HT1080 (cell line): ENCODE measurements at regions not wholly inside any gene's neighbourhood (a gene's known extent, or its start where the extent isn't known, plus 50 kb on each side); places are given as distances from the start of the nearest gene placed in this dataset.
"Not testable (repeated sequence)": the region's sequence is repeated elsewhere in the genome, so short reads cannot be mapped to it uniquely, and the experiment has no call there.

Experiments
- DNase-seq: peaks from one replicate; pipeline ENCODE4 v3.0.0-alpha.2; 2015; ENCODE audit warnings: low read depth

GRCh38 chr9:78383130-78383529, 86.2 kb downstream of the PSAT1 start:
- DNase-seq, result no peak

- DNase-seq, result no peak
Observed at GRCh38 chr9:78386348-78386747, 89.4 kb downstream of the PSAT1 start.

- no peak for DNase-seq
Observed at GRCh38 chr9:78386773-78387172, 89.8 kb downstream of the PSAT1 start.

DNA sequence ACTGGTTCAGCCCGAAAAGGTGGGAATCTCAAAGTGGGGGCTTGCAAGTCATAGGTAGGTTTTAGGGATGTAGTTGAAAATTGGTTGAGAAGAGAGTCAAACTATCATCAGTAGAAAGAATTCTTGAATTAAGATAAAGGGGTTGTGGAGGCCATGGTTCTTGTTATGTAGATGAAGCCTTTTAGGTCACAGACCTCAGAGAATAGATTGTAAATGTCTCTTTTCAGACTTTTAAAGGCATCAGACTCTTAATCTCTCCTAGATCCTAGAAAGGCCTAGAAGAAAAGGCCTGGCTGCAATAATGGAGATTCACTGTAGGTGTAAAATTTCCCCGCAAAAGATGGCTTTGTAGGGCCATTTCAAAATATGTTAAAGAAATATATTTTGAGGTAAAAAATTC, 96.4 kb downstream of the PSAT1 start:
- DNase-seq, result no peak

DNA sequence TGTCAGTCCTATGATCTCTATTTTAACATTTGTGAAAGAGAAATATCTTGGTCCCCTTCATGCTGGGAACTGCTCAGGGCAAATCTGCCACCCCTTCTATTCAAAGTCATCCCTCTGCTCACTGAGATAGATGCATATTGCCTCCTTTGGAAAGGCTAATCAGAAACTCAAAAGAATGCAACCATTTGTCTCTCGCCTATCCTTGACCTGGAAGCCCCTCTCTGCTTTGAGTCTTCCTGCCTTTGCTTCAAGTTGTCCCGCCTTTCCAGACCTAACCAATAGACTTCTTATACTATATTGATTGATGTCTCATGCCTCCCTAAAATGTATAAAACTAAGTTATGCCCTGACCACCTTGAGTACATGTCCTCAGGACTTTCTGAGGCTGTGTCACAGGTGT, 97.0 kb downstream of the PSAT1 start:
- no peak for DNase-seq

DNA sequence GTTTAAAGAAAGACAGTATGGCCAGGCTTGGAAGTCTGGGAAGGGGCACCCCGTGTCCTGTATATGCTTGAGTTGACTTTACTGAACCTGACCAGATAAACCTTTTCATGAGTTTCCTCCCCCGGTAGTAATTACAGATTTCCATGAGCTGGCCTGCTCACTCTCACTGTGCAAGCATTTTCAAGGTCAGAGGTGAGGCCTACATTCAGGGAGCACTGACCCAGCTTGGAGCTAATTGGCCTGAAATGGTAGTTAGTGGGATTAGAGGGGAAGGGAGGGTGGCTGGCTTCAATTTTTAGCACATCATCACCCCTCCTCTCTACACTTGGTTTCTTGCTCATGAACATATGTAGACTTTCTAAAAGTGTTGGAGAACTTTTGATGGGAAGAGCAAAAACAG, 99.2 kb downstream of the PSAT1 start:
- DNase-seq, result no peak

GRCh38 chr9:78397045-78397444, 100.1 kb downstream of the PSAT1 start:
- no peak for DNase-seq

GRCh38 chr9:78397454-78397853, 100.5 kb downstream of the PSAT1 start:
- no peak for DNase-seq

- no peak for DNase-seq
Observed at GRCh38 chr9:78399153-78399552, 102.2 kb downstream of the PSAT1 start.

DNA sequence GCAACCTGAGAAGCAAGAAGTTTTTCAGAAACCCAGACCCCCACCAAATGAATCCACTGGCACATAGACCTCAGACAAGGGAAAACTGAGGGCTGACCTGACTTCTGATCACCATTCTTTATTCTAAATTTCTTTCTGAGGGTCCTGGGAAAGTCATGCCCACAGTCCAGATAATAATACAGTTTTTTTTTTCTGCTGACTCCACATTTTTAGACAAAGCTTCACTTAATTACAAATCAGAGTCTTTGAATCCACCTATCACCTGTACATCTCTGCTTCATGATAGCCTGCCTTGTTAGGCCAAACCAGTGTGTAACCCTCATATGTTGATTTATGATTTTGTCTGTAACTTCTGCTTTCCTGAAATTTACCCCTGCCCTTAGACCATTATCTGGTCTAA, 103.6 kb downstream of the PSAT1 start:
- DNase-seq, result no peak

GRCh38 chr9:78405461-78405860, 108.5 kb downstream of the PSAT1 start:
- DNase-seq, result no peak

DNA sequence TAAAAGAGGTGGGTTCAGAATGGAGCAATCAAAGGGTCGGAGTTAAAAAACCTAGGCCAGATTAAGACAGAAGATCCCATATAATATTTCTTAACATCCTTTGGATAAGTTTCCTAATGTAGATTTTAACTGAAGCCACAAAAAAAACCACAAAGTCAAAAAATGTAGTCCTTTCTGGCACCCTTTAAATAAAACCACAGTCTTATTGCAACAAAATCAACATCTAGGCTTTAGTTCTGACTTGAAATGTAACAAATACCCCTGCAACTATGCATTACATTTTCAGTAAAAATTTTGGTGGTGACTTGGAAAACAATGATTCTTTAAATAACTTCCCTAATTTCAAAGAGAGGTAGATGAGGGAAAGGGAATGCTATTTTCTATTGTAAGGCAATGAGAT, 109.2 kb downstream of the PSAT1 start:
- DNase-seq, result no peak

DNA sequence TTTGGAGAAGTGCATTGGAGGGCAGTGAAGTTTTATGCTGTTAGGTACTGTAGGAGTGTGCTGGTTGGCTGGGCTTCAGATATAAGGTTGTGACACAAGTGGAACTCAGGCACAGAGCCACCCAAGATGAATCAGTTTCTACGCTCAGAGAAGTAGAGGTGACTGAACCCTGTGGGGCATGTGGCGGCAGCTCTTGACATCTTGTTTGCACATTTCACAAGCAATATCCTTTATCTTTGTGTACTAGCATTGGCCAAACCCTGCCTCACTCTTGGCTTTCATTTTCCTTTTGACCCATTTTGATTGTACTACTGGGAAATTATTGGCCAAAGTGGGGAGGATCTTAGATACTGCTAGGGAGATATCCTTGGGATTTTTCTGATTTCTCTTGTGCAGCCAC, 110.0 kb downstream of the PSAT1 start:
- DNase-seq, result no peak

GRCh38 chr9:78407636-78408312, 110.8 kb downstream of the PSAT1 start:
- DNase-seq, result no peak

DNA sequence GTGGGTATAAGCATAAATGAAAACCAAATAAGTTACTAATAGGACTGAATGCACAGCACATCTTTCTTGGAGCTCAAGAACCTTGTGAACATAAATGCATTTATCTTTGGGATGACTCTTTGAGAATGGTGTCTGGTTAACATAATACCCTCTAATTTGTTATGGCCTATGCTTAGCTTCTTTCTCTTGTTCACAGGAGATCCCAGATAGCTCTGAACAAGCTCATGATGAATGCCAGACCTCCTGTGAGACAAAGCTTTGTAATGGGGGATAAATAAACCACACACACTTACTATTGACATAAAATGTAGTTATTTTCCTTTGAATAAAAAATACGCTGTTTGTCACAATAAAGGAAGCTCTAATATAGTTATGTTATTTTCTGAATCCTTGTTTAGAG, 111.5 kb downstream of the PSAT1 start:
- no peak for DNase-seq

DNA sequence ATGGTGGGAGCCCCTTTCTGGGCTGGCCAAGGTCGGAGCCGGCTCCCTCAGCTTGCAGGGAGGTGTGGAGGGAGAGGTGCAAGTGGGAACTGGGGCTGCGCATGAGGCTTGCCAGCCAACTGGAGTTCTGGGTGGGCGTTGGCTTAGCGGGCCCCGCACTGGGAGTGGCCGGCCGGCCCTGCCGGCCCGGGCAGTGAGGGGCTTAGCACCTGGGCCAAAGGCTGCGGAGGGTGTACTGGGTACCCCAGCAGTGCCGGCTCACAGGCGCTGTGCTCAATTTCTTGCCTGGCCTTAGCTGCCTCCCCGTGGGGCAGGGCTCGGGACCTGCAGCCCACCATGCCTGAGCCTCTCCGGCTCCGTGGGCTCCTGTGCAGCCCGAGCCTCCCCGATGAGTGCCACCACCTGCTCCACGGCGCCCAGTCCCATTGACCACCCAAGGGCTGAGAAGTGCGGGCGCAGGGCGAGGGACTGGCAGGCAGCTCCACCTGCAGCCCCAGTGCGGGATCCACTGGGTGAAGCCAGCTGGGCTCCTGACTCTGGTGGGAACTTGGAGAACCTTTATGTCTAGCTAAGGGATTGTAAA, 113.1 kb downstream of the PSAT1 start:
- DNase-seq, result not testable (repeated sequence)

DNA sequence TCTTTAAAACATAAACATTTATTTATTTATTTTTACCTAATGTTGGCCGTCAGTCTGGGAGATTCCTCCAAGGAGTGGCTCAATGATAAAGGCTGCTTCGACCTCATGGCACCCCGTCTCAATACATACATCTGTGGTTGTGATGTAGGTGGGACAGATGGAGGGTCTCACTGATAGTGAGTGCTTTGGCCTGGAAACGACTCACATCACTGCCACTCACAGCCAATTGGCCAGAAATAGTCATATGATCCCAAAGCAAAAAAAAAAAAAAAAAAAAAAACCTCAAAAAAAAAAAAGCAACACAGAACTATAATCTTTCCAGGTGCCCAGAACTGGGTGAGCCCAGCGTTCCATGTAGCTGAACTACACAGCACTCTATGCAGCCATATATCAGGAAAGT, 125.4 kb downstream of the PSAT1 start:
- no peak for DNase-seq

- DNase-seq, result no peak
Observed at GRCh38 chr9:78424299-78424698, 127.4 kb downstream of the PSAT1 start.

GRCh38 chr9:78428640-78429039, 131.7 kb downstream of the PSAT1 start:
- DNase-seq, result no peak

DNA sequence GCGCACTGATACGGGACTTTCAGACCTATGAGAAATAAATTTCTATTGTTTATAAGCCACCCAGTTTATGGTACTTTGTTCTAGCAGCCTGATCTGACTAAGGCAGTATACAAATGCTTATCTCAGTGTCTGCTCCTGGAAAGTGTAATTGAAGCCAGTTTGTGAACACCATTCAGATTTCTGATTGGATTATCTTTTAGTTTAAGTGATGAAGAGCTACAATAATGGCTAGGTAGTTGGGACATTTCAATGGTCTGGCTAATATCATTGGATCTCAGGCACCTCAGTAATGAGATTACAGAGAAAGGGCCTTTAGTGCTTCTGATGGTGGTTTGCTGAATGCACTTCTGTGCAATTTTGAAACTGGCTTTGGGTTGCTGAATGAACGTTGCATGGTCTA, 133.5 kb downstream of the PSAT1 start:
- no peak for DNase-seq

DNA sequence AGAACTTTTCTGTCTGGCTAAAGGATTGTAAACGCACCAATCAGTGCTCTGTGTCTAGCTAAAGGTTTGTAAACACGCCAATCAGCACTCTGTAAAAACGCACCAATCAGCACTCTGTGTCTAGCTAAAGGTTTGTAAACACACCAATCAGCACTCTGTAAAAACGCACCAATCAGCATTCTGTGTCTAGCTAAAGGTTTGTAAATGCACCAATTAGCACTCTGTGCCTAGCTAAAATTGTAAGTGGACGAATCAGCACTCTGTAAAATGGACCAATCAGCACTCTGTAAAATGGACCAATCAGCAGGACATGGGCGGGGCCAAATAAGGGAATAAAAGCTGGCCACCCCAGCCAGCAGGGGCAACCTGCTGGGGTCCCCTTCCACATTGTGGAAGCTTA, 134.1 kb downstream of the PSAT1 start:
- DNase-seq, result not testable (repeated sequence)

DNA sequence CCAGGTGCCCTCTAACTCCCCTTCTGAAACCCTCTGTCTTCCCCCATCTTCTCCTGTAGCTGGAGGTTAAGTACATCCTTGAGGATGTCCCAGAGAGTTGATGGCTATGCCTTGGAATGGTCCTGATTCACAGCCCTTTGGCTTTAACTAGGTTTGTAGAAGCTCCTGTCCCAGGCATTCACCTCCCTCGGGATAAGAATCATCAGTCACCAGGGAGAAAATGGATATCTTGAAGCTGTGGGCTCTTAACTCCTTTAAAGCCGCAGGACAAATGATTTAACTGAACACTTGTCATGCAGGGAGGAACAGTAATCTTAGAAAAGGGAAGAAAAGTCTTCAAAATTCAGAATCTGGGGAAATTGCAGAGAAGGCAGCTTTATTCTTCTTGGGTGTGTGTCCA, 139.9 kb downstream of the PSAT1 start:
- no peak for DNase-seq

DNA sequence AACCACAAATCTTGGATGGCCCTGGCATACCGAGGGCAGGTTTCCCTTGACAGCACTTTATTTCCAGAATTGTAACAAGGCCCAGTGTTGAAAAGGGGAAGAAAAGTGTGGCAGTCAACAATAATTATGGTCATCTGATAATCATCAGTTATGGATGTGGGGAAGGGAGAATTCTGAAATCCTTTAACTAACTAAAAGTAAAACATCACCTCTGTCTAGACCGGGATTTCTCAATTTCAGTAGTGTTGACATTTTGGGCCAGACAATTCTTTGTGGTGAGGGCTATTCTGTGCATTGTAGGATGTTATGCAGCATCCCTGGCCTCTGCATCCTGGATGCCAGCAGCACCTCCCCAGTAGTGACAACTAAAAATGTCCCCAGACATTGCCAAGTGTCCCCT, 140.4 kb downstream of the PSAT1 start:
- no peak for DNase-seq

- no peak for DNase-seq
Observed at GRCh38 chr9:78437806-78438205, 140.9 kb downstream of the PSAT1 start.
